ENCODE measurements at regions not wholly inside any gene's neighbourhood (a gene's known extent, or its start where the extent isn't known, plus 50 kb on each side); places are given as distances from the start of the nearest gene placed in this dataset.

DNA sequence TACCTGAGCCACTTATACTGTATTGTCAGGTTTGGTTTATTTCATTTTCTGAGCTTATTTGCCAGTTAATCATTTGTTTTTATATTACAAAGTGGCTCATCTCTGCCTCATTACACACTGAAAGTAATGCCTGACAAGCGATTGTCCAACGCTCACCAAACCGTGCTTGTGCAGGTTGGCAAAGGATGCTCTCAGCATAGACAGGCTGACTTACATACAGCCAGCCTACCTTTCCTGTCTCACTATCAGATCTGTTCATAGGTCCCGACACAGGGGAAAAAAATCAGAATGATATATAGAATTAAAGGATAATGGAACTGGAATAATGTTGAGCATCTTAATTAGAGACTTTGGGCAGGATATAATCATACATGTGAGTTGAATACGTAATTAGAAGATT lies 739.7 kb upstream of the RIOK2 start:
- DNase-seq (ENCODE audit: low read depth, low spot score) = no peak
- CTCF ChIA-PET = no interaction called here
- no peak for TF ChIP-seq POLR2AphosphoS5 (IDR thresholded peaks at IDR 0.05; ENCODE audit: low read depth, low read length)
- TF ChIP-seq, protein P1, sequence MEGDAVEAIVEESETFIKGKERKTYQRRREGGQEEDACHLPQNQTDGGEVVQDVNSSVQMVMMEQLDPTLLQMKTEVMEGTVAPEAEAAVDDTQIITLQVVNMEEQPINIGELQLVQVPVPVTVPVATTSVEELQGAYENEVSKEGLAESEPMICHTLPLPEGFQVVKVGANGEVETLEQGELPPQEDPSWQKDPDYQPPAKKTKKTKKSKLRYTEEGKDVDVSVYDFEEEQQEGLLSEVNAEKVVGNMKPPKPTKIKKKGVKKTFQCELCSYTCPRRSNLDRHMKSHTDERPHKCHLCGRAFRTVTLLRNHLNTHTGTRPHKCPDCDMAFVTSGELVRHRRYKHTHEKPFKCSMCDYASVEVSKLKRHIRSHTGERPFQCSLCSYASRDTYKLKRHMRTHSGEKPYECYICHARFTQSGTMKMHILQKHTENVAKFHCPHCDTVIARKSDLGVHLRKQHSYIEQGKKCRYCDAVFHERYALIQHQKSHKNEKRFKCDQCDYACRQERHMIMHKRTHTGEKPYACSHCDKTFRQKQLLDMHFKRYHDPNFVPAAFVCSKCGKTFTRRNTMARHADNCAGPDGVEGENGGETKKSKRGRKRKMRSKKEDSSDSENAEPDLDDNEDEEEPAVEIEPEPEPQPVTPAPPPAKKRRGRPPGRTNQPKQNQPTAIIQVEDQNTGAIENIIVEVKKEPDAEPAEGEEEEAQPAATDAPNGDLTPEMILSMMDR (IDR thresholded peaks at IDR 0.05) = no peak
- TF ChIP-seq TCF7L2 (IDR thresholded peaks at IDR 0.05; ENCODE audit: low read depth, low read length) = no peak
- TF ChIP-seq, protein P2, sequence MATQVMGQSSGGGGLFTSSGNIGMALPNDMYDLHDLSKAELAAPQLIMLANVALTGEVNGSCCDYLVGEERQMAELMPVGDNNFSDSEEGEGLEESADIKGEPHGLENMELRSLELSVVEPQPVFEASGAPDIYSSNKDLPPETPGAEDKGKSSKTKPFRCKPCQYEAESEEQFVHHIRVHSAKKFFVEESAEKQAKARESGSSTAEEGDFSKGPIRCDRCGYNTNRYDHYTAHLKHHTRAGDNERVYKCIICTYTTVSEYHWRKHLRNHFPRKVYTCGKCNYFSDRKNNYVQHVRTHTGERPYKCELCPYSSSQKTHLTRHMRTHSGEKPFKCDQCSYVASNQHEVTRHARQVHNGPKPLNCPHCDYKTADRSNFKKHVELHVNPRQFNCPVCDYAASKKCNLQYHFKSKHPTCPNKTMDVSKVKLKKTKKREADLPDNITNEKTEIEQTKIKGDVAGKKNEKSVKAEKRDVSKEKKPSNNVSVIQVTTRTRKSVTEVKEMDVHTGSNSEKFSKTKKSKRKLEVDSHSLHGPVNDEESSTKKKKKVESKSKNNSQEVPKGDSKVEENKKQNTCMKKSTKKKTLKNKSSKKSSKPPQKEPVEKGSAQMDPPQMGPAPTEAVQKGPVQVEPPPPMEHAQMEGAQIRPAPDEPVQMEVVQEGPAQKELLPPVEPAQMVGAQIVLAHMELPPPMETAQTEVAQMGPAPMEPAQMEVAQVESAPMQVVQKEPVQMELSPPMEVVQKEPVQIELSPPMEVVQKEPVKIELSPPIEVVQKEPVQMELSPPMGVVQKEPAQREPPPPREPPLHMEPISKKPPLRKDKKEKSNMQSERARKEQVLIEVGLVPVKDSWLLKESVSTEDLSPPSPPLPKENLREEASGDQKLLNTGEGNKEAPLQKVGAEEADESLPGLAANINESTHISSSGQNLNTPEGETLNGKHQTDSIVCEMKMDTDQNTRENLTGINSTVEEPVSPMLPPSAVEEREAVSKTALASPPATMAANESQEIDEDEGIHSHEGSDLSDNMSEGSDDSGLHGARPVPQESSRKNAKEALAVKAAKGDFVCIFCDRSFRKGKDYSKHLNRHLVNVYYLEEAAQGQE (IDR thresholded peaks at IDR 0.05; ENCODE audit: insufficient read depth in 1 of 2, low read depth in 2 of 2, low read length in 1 of 2) = no peak
- no peak for TF ChIP-seq SIN3A (IDR thresholded peaks at IDR 0.05; ENCODE audit: borderline replicate concordance, insufficient read depth, low read depth, low read length)
- no peak overlapping the region for H3K4me3 ChIP-seq (ENCODE audit: low read depth in 2 of 2, low read length in 2 of 2)
- in situ Hi-C loops (cut with HindIII; ENCODE audit: low pct_unique_long_range_greater_than_20kb, low sequenced_read_pairs) = no loop called here
- H3K4me1 ChIP-seq (ENCODE audit: control insufficient read depth, insufficient read depth, low read length) = no peaks in the 10 kb centered on the region
- H3K27me3 ChIP-seq (ENCODE audit: control insufficient read depth, insufficient read depth, low read length) = no peaks in the 10 kb centered on the region
- H3K27ac ChIP-seq (ENCODE audit: low read length) = no peak overlapping the region
- H3K9me3 ChIP-seq (ENCODE audit: control insufficient read depth, insufficient read depth, low read depth, low read length) = no peaks in the 10 kb centered on the region
- H3K36me3 ChIP-seq (ENCODE audit: control insufficient read depth, insufficient read depth, low read length) = no peaks in the 10 kb centered on the region
- BruUV-seq (replicated peaks) = no TSS peak
- POLR2A ChIA-PET = no interaction called here
- ATAC-seq = no peak
- intact Hi-C loops (cut with micrococcal nuclease; ENCODE audit: unreplicated experiment) = no loop called here

DNA sequence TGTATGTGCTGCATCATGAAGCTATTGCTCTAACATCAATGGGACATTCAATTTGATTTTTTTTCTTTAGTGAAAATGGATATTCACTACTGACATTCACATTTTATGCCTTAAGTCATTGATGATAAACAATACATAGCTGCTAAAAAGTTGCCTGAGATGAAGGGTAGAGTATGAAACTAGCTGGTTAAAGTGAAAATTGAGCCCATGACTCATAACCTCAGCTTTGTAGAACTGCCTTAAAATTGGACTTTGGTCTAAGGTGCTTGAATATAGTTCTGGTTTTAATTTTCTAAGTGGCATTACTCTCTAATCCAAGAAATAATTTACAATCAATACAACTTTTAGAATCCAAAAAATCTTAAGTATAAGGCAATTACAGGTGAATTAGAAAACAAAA lies 740.4 kb upstream of the RIOK2 start:
- POLR2A ChIA-PET = no interaction called here
- TF ChIP-seq, protein P1 (IDR thresholded peaks at IDR 0.05) = no peak
- no peak for TF ChIP-seq POLR2AphosphoS5 (IDR thresholded peaks at IDR 0.05; ENCODE audit: low read depth, low read length)
- TF ChIP-seq, protein P2 (IDR thresholded peaks at IDR 0.05; ENCODE audit: insufficient read depth in 1 of 2, low read depth in 2 of 2, low read length in 1 of 2) = no peak
- TF ChIP-seq TCF7L2 (IDR thresholded peaks at IDR 0.05; ENCODE audit: low read depth, low read length) = no peak
- TF ChIP-seq SIN3A (IDR thresholded peaks at IDR 0.05; ENCODE audit: borderline replicate concordance, insufficient read depth, low read depth, low read length) = no peak
- H3K4me3 ChIP-seq (ENCODE audit: low read depth in 2 of 2, low read length in 2 of 2) = no peak overlapping the region
- CTCF ChIA-PET = no interaction called here
- H3K9me3 ChIP-seq (ENCODE audit: control insufficient read depth, insufficient read depth, low read depth, low read length) = no peaks in the 10 kb centered on the region
- in situ Hi-C loops (cut with HindIII; ENCODE audit: low pct_unique_long_range_greater_than_20kb, low sequenced_read_pairs) = no loop called here
- ATAC-seq = no peak
- no peak overlapping the region for H3K27ac ChIP-seq (ENCODE audit: low read length)
- H3K36me3 ChIP-seq (ENCODE audit: control insufficient read depth, insufficient read depth, low read length) = no peaks in the 10 kb centered on the region
- BruUV-seq (replicated peaks) = no TSS peak
- DNase-seq (ENCODE audit: low read depth, low spot score) = no peak
- intact Hi-C loops (cut with micrococcal nuclease; ENCODE audit: unreplicated experiment) = no loop called here
- no peaks in the 10 kb centered on the region for H3K4me1 ChIP-seq (ENCODE audit: control insufficient read depth, insufficient read depth, low read length)
- H3K27me3 ChIP-seq (ENCODE audit: control insufficient read depth, insufficient read depth, low read length) = no peaks in the 10 kb centered on the region
